Stimulated activated CD4-positive, alpha-beta T cell treated with anti-CD3 and anti-CD28 coated beads, Interleukin-12 subunit alpha, Interleukin-12 subunit beta, amount 100 ng/mL, for 48 hours (primary cell): ENCODE measurements at regions not wholly inside any gene's neighbourhood (a gene's known extent, or its start where the extent isn't known, plus 50 kb on each side); places are given as distances from the start of the nearest gene placed in this dataset.
"Not testable (repeated sequence)": the region's sequence is repeated elsewhere in the genome, so short reads cannot be mapped to it uniquely, and the experiment has no call there.

Source experiments
- DNase-seq, 3 donors: peaks; one replicate each; pipeline ENCODE4 v3.0.0-alpha.2; 2020; ENCODE audit warnings: low read depth in 2 of 3, low spot score in 1 of 3

DNA sequence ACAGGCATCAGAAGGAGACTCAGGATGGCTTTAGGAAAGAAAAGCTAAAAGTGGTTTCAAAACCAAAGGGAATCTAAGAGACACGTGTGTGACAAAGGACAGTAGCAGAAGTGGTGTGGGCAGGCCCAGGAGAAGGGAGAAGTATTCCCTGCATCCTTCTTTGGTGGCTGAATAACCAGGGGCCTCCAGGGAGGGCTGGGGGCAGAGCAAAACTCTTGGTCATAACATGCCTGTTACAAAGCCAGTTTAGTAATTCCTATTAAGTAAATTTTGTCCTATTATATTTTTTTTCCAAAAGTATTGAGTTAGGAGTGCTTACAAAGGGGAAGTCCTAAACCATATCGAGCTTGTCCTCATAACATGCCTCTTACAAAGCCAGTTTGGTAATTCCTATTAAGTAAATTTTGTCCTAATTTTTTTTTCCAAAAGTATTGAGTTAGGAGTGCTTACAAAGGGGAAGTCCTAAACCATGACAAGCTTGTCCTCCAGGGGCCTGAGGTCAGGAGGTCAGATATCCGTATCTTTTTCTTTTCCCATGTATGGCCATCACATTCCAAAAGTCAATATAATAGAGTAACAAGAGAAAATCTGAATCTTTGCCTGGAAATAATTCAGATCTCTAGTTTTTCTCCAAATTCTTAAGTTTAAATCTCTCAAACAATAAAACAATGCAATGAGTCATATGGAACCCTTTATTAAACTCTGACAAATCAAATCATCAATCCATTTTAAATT is 509.2 kb downstream of the LTN1 start:
- no peak for DNase-seq

DNA sequence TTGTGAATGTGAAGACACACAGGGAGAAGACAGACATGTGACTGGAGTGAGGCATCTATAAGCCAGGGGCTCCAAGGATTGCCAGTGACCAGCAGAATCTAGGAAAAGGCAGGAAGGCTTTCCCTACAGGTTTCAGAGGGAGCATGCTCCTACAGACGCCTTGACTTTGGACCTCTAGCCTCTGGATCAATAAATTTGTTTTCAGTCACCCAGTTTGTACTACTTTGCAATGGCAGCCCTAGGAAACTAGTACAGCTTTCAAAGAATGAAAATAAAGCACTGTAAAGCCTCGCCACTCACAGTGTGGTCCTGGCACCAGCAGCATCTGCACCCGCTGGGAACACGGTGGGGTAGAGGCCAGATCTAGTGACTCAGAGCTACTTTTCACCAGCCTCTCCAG is 510.0 kb downstream of the LTN1 start:
- no peak for DNase-seq

DNA sequence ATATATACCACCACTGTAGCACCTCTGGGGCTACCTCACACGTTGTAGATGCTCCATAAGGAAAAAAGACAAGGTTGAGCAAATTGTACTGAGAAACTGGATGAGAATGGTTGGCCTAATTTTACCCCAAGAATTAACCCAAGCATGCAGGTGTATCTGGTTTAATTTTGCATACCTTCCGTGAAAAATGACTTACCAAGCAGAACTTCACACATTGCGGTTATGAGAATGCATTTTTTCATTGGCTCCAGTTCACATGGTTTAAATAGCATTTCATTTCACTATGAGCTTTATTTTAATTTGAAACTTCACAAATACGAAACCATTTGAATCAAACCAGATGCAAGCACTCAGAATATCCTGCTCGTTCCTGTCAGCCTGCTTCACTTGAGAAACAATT is 512.2 kb downstream of the LTN1 start:
- no peak for DNase-seq

DNA sequence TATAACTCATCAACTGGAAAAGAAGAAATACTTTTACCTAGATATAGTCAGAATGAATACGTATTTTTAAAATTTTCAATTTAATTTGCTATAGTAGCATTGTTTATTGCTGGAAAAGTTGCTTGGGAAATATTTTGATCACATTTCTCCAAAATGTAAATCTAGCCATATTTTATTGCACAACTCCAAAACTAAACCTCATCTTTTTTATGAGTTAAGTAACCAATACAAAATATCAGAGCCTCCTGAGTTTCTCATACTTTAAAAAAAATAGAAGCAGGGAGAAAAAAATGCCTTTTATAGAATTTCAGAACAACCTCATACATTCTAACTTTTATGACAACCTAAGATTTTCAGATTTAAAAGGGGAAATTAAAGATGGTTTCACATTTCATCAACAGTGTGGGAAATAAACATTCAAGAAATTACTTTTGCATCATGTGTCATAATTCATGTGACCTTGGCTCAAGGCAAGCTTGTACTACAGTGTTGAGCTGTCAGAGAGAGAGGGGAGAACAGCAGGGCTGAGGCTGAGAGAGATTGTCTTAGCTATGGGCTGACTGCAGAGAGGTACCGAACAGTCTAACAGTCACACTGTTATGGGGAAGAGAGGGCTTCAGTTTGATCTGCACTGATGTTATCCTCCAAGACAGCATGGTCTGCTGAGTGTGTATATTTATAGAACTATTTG is 519.0 kb downstream of the LTN1 start:
- no peak for DNase-seq

DNA sequence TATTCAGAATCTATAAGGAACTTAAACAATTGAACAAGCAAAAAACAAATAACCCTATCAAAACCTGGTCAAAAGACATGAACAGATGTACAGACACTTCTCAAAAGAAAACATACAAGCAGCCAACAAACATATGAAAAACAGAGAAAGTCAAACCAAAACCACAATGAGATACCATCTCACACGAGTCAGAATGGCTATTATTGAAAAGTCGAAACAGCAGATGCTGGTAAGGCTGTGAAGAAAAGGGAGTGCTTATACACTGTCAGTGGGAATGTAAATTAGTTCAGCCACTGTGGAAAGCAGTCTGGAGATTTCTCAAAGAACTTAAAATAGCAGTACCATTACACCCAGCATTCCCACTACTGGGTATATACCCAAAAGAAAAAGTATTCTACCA is 520.1 kb downstream of the LTN1 start:
- not testable (repeated sequence) for DNase-seq

DNA sequence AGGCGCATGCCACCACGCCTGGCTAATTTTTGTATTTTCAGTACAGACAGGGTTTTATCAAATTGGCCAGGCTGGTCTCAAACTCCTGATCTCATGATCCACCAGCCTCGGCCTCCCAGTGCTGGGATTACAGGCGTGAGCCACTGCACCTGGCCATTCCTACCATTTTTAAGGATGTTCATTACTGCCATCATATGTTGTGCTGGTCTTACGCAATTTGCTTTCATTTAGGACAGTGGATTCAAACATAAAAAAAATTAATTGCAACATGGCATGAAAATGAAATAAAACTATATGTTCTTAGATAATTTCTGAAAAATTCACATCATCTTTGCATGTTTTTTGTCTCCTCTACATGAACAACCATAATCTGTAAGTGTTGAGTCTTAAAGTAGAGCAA is 527.7 kb downstream of the LTN1 start:
- no peak for DNase-seq

DNA sequence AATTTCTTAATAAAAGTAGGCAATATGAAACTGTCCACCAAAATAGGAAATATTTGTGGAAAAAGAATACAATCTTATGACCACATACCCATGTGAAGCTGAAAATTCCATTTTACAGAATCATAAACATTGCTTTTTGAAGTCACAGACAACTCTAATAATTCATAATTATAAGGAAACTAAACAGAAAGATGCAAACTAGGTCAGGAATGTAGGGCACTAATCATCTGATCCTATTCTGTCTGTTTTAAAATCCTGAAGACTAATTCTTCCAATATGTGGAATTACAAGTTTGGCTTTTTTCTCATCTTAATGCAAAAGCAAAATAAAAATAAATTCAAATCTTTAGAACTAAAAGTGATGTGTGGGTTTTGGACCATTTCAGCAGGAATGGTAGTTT is 528.6 kb downstream of the LTN1 start:
- DNase-seq: no peak

DNA sequence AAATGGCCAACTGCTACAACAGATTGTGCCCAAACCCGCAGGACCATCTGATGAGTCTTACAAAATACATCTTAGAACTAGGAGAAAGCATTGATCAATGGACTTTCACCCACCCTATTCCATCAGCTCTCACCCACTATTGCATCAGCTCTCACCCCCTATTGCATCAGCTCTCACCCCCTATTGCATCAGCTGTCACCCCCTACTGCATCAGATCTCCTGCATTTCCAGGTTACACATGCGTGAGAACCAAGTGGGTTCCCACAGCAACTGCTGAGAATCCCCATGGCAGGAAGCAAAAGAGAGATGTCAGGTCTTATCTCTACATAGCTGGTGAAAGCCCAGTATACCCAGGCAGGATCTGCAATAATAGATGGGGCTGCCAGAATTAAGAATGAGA is 533.5 kb downstream of the LTN1 start:
- DNase-seq: no peak

DNA sequence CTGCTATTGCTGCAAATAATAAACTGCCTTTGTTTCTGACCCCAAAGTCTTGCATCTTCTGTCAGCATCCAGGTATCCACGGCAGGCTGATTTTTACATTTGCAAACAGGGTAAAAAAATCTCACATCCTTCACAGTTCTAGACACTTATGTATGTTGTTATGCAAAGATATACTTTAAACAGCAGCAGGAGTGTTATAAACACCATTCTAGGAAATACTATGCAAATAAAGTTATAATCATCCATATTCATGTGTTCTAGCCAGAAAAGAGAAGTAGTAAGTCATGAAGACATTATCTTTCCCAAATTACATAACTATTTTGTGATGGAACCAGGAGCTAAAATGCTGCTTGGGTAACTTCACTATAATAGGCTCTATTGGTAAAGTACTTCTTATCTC is 534.2 kb downstream of the LTN1 start:
- DNase-seq: no peak

DNA sequence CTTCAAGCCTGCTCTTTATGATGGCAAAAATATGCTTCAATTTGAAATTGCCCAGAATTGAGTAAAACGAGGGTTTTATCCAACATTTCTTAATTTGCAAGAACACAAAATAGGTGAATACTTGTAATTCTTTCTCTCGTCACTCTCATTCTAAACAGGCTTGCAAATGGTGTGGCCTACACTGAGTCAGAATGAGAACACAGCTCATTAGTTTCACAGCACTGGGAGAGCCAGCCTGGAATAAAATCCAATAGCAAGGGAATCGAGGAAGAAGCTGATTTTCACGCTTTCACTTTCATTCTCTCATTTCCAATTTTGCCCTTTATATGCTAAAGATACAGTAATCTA is 537.5 kb downstream of the LTN1 start:
- DNase-seq: no peak

DNA sequence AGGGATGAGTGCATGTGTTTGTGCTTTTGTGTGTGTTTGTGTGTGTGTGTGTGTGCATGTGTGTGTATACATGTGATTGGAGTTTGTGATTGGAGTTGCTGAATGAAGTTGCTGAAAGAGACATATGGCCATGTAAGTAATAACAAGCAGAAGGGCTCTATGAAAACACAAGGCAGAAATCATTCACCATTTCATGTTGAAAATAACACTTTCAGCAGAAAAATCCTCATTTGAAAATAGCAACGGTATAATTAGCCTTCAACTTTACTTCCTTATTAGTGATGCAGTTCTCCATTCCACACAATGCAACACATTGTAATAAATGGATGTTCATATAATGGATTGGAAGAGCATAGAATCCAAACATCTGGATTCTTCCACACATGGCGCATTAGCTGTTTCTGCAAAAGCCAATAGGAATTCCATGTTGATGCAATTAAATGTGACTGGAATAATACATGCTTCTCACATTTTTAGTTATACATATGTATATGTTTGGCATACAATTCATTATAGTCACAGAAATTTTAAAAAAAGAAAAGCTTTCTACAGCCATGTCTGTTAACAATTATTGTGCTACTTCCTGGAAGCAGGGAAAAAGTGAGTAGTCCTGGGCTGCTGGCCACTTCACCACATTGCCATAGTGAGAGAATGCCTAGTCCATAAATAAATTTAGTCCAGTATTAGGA is 538.0 kb downstream of the LTN1 start:
- DNase-seq: no peak

DNA sequence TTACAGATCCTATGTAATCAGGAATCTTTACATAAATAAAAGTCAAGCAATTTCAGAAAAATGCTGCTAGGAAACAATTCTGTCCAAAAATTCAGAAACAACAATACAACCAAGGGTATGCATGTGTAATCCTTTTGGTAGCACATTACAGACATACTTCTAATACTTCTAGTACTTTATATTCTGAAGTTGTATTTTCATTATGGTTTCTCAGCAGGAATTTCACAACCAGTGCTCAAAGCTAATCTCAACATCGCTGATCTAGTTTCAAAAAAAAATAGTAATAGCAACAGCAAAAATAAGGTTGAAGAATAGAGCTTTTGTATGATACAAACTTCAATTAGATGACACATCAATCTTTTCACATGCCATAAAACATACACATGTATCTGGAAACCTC is 545.2 kb downstream of the LTN1 start:
- DNase-seq: no peak

DNA sequence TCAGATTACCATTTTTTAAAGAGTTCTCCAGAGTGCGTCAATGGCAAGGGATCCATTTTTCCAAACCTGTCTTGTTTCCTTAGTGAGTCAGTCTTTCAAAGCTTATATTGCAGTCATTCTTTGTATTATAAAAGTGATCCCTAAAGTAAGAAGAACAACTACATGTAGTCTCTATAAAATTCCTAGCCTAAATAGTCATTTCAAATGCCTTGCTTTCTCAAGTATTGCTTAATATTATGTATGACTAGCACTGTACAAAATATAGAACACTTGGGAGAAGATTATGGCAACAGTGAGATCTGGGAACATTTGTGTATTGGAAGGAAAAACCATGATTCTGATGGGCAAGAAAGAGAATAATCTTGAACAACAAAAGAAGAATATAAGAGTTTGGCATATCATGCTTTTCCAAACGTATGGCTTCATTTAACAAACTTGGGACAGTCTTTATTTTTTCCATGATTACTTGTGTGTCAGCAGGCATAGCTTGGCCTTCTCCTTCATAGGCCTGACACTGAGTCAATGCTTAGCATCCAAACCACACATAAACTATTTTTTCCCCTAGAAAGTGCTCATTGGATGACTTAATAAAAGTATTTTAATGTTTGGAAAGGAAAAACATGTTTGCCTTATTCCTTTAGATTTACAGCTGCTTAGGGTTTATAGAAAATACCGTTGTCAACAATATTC is 547.4 kb downstream of the LTN1 start:
- DNase-seq: no peak

DNA sequence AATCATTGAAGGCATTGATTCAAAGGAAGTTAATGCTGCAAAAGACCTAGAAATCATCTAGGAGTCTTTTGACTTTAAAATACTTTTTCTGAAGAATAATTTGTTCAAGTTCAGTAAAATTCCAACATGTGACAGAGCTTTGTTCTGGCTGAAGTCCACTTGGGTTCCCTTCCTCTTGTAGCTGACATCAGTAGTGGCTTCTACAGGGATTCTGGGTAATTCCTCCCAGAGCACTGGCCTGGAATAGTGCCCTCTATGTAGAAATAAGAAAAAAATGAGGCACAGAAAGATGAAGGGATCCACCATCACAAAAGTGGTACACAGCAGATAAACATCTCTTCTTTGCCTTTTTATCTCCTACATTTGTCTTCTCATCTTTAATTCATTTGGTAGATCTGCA is 548.1 kb downstream of the LTN1 start:
- no peak for DNase-seq

DNA sequence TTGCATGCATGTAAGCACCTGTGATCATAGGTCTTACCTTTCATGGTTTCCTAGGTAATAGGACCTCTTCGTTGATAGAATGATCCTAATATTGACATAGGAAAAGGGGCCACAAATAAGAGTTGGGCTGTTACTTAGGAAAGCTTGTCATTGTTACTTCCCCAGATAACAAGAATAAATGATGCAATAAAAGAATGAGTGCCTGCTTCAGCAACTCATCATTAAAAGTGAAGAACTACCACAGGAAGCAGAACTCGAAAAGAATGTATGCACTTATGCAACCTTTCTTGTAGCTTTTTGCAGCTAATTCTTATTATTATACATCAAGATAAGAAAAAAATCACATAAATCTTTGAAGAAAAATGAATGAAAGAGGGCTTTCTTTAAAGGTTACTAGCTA is 548.6 kb downstream of the LTN1 start:
- DNase-seq: no peak

DNA sequence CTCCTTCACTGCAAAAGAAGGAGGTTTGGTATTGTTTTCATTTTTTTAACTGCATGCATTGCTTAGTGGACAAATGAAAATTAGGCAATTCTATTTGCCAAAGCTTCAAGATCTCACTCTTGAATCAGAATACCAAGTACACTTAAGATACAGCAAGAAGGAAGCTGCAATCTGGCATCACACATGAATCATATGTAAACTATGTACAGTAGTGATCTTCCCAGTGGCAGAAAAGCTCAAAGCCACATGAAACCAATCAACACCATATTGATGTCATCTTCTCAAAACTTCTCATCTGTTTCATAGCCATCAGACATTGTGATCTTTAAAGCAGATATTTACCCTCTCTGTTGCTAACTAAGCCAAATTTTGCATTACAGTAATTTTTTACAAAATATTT is 550.1 kb downstream of the LTN1 start:
- no peak for DNase-seq

DNA sequence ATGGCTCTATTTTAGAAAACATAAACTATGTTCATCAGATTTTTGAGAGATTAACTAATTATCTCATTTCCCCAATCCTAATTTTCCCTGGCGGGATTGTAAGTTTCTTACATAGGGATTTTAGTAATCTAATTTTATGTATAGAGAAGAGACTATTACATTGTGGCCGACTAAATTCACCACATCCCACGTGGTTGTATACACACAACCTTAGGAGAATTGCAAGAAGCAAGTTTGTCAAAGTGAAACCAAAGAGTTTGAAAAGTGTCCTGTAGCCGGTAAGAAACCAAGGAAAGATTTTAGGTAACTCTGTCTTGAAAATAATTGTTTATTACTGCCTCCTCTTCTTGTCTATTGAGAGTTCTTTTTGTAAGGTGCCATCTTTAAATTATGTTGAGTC is 550.6 kb downstream of the LTN1 start:
- no peak for DNase-seq

DNA sequence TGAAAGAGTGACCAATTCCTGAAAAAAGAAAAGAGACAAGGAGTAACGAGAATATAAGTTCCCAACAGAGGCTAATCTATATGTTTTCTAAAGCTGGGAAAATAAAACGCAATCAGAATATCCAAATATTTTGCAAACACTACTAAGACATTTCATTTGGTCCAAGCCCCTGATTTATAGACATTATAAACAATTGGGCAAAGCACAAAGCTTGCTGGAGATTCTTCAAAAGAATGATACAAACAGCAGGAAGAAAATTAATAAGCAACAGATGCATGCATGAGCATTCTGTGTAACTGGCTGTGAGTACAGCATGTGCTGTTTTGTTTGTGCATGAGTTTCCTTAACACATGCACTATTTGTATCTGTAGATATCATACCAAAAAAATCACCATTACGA is 552.9 kb downstream of the LTN1 start:
- DNase-seq: no peak

DNA sequence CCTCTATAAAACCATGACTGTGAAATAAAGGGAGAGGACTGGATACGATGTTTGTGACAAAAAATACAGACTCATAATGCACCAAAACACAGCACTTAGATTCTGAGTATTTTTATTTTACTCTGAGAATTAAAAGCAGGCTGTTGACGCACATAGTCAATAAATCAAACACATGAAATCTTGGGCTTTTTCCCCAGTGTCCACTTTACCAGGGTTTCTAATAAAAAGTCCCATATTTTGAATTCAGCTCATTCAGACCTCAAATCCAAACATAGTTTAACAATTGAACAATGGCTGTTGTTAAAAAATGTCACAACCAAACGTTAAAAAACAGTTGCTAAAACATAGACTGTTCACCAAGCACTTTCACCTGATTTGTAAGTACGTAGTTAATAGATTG is 553.4 kb downstream of the LTN1 start:
- DNase-seq: no peak

DNA sequence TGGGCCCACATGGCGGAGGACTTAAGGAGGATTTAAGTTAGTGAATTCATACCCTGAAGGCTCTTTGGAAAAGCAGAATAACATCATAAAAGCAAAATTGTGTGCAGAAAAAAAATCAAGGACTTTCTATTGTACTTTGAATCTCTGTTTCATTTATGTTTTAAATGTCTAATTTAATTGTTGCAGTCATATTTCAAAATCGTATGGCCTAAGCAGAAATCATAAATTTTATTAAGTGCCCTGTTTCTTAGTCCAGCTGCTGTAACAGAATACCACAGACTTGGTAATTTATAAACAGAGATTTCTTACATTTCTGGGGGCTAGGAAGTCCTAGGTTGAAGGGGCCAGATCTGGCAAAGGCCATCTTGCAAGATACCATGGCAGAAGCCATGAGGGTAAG is 555.6 kb downstream of the LTN1 start:
- no peak for DNase-seq

DNA sequence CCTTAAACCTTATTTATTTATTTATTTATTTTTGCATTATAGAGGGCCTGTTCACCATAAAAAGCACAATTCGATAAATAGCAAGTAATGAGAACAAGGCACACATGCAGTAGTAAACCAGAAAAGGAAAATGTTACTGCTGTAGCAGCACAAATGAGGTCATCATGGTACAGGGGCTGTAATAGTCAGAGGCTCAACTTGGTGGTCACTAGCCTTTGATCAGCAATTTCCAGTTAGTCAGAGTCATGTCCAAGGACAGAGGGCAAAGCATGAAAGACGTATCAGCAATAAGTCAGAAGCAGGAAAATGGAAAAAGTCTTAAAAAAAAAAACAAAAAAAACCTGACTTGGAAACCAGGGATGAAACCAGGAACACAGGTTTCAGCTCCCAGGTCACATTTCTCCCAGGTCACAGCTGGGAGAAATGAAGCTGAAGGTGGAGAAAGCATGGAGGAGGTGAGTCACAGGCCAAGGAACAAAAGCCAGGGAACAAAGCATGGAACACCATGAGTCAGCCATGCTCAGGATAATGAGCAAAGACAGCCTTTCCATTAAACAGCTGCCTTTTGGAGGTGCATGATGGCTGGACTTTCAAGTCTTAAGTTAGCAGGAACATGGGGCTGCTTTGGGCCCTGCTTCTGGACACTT is 556.3 kb downstream of the LTN1 start:
- DNase-seq: no peak
